Neural cell (in vitro differentiated cells): ENCODE measurements at regions not wholly inside any gene's neighbourhood (a gene's known extent, or its start where the extent isn't known, plus 50 kb on each side); places are given as distances from the start of the nearest gene placed in this dataset.

Source experiments
- CTCF ChIP-seq: fragments of 450-650 bp; IDR thresholded peaks from 2 replicates; pipeline ENCODE4 v1.5.1; 2014; ENCODE audit warnings: antibody characterized with exemption, mild to moderate bottlenecking, moderate library complexity; ENCODE audit not compliant: poor library complexity, severe bottlenecking
- POLR2AphosphoS5 ChIP-seq: IDR thresholded peaks from 2 replicates; pipeline ENCODE4 v1.6.1; 2012

- TF ChIP-seq CTCF (no peak), POLR2AphosphoS5 (no peak)
These were observed 72.2 kb downstream of the VCPKMT start for GRCh38 chr14:50044042-50044651.
